Renal pelvis (tissue), 1 donor: ENCODE measurements at regions not wholly inside any gene's neighbourhood (a gene's known extent, or its start where the extent isn't known, plus 50 kb on each side); places are given as distances from the start of the nearest gene placed in this dataset.

ENCODE experiments used
- DNase-seq: peaks from one replicate; pipeline ENCODE4 v3.0.0-alpha.2; 2013

DNA sequence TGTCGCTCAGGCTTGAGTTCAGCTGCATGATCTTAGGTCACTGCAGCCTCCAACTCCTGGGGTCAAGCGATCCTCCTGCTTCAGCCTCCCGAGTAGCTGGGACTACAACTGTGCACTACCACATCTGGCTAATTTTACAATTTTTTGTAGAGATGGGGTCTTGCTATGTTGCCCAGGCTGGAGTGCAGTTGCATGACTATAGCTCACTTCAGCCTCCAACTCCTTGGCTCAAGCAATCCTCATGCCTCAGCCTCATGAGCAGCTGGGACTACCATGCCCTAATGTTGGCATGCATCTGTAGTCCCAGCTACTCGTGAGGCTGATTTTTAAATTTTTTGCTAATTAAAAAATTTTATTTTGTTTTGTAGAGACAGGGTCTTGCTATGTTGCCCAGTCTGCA lies 101.9 kb upstream of the NPTX2 start:
- no peak for DNase-seq

DNA sequence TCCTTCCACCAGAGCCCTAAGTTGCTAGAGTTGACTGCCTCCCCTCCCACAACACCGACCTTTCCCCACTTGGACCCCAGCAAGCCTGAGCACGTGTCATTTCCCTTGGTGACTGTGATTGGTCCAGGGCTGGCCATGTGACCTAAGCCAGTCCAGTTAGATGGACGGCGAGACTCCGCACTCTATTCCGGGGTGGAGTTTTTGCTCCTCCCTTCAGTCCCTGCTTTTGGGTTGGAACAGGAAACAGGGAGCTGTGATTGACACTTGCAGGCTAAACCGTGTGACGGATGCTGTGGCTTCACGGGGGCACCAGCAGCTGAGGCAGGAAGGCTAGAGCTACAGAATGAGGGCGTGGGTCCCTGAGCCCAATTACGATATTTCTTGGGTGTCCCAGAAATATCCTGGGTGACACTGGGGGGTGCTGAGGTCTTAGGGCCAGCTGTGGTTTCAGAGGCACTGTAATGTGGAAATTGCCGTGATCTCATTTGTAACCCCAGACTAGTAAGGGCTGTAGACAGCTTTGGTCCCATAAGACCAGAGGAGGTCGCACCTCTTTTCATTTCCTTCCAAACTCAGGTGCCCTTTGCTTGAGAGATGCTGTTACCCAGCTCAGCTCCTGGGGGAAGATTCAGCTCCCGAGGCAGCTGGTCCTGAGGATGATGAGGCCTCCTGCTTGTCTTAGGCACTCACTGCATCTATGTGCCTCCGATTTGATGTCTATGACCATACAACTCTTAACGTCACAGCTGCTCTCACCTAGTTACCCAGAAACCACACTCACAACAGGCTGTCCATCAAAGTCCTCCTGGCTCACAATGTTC lies 102.7 kb upstream of the NPTX2 start:
- DNase-seq, result no peak

DNA sequence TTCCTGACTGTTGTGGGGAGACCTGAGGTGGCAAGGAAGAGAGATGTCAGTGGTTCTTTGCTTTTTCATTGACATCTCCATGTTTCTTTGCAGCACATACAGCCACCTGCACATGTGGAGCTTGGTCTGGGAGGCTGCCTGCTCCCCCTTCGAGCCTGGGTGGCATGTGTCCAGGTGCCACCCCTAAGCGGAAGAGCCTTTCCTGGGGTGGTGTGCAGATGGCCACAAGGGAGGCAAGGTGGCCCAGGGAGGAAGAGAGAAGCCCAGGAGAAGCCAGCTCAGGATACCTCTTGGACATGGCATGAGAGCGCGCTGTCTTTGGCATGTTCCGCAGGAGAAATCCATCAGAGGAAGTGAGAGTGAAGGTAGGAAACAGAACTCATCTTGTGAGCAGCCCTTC lies 105.9 kb upstream of the NPTX2 start:
- DNase-seq, result no peak

DNA sequence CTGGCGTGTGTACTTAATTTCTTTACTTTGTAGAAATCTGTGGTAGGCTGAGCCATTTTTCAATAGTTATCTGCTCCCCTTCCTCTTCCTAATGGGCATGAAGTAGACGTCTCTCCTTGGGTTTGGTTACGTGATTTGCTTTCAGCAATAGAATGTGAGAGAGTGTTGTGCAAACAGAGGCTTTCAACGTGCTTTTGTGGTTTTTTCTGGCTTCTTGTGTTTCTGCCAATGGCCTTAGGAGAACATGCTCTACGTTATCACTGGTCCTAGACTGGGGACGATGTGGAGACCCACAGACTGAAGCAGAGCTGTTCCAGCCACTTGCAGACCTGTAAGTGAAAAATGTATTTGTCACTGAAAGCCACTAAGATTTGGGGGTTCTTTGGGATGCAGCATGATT lies 107.2 kb upstream of the NPTX2 start:
- DNase-seq, result no peak

DNA sequence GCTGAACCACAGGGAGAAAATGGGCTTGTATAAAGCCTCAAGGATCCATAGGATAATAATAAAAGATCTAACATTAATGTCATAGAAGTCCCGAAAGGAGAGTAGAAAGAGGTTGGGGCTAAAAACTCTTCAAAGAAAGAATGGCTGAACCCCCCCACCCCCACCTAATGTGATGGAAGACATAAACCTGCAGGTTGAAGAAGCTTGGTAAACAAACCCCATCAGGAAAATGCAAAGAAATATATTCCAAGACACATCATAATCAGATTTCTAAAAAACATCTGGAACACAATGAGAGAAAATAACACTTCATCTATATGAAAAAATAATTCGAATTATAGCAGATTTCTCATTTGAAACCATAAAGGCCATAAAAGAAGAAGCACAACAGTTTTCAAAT lies 105.6 kb upstream of the BAIAP2L1 start:
- DNase-seq, result no peak

DNA sequence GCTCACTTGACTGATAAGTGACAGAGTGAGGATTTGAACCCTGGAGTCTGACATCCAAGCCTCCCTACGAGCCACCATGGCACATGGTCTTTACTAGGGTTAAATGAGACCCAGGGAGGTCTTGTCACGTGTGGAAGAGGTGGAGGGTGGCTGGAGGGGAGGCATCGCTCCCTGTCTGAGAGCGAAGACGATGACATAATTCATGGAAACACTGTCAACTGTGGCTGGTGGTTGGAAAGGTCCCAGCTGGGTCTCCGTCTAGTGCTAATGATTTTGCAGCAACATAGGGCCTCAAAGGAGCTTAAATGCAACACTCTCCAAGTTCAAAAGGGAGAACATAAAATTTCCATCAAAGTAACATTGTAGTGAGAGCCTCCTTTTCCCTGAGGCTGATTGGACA lies 99.9 kb upstream of the BAIAP2L1 start:
- peak; percentile 9 for DNase-seq

DNA sequence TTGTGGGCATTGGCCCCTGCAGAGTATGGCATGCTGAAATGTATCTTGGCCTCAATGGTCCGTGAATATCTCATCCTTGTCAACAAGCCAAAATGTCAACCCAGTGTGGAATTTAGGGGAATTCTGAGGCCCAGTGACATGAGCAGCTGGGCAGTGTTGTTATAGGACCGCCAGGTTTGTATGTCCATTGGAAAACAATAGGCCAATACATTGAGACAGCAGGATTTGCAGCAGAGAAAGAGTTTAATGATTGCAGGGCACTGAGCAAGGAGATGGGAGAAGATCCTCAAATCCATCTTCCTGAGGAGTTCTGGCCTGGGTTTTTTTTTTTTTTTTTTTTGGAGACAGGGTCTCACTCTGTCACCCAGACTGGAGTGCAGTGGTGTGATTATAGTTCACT lies 95.7 kb upstream of the BAIAP2L1 start:
- DNase-seq, result no peak

DNA sequence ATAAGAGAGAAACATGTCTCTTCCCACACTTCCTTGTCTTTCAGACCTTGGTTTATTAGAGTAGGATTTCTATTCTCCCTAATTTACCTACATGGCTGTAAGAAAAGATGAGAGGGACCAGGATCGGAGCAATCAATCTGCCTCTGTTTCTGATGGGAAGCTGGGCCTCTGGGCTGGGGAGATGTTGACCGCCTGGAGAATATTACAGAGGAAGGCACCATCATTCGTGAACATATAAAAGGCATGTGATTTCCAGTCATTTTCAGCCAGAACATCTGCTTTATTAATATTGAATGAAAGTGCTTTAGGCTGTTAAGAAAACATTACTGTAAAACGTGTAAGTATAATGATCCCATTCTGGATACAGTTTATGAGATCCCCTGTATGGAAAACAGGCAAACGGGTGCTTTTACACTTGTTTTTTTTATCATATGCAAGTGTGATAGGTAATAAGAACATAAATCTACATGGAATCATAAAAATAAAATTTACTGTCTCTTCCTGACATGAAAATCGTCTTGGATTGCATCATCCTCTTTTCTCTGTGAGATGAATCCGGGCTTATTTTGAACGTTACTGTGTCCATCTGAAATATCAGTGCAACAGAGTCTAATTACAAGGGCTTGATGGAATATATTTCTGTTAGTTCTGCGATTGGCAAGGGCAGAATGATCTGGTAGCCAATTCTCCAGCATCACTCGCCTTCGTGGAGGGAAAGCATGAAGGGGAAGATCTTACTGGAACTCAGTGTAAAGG lies 94.5 kb upstream of the BAIAP2L1 start:
- no peak for DNase-seq

DNA sequence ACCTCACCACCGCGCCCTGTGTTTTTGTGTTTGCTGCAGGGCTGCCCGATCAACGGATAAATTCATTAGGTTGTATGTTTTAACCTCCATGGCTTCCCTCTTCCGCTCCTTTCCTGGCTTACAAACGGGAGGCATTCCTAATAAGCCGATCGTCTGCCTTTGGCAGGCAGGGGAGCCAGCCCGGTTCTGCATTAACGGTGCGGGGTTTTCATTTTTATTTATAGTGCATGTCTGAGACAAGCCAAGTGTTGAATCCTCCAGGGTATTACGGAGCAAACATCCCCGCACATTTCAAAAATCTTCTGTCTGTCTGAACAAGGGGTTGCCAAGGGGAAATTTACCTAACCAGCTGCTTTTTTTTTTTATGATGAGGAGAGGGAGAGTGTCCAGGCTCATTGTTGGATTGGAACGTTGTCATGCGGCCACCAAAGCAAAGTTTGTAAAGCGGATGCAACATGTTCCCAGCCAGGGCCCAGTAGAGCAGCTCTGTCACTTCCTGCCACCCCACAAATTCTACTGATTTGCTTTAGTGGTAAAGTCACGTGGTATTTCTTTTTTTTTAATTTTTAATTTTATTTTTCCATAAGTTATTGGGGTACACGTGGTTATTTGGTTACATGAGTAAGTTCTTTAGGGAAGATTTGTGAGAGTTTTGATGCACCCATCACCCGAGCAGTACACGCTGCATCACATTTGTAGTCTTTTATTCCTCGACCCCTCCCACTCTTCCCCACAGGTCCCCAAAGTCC lies 92.3 kb upstream of the BAIAP2L1 start:
- DNase-seq, result no peak

DNA sequence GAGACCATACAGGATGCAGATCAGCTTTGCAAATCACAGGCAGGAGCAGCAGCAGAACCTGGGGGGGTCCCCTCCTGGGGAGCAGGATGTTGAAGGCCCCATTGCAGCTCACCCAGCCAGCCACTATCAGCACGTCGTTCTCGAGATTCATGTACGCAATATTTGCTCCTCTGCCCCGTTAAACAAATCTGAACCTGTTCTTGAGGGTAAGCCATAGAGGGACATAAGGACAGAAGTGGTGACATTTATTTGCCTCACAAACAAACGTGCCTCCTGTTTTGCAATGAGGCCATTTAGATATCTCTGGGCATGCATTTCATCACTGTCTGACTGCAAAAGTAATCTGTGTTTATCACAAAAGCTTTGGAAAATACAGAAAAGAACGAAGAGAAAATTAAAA lies 87.3 kb upstream of the BAIAP2L1 start:
- no peak for DNase-seq

DNA sequence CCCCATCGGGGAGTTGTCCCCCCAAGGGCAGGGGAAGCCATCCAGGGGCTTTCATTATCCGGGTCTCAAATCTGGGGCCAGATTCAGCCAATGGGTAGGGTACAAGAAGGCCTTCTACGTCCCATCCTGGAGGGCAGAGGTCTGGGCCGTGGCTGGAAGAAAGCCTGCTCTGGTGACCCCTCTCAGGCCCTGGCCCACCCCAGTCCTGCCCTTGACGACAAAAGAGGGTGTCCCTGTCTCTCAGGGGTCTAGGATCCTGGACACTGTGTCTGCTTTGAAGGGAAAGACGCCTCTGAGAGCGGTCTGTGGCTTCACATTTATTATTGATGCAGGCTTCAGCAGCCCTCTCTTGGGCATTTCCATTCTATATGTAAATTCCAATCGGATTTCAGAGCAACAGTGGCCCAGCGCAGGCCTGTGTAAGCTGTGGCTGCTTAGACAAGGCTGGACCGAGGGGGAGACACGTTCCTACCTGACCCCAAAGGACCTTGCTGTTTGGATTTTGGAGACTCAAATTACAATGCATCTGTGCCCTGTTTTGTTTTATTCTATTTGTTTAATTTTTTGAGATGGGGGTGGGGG lies 83.2 kb upstream of the BAIAP2L1 start:
- DNase-seq, result no peak

DNA sequence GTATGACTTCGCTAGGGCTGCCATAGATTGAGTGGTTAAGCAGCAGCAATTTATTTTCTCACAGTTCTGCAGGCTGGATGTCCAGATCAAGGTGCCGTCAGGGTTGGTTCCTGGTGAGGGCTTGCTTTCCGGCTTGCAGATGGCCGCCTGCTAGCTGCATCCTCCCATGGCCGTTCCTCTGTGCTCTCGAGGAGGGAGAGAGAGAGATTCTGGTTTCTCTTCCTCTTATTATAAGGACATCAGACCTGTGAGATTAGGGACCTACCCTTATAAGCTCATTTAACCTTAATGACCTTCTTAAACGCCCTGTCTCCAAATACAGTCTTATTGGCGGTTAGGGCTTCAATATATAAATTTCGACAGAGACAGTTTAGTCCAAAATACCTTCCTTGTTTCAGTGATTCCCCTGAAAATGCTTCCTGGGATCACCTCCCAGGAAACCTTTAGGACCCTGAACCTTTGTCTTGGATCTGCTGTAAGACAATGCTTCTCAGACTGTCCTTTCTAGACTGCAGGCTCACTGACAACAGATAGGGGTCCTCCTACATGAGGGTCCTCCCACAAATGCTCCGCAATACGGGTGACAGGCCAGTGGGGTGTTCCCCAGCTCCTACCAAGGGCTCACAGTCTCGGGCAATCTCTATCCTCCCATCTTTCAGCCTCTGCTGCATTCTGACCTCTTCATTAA lies 82.5 kb upstream of the BAIAP2L1 start:
- no peak for DNase-seq

DNA sequence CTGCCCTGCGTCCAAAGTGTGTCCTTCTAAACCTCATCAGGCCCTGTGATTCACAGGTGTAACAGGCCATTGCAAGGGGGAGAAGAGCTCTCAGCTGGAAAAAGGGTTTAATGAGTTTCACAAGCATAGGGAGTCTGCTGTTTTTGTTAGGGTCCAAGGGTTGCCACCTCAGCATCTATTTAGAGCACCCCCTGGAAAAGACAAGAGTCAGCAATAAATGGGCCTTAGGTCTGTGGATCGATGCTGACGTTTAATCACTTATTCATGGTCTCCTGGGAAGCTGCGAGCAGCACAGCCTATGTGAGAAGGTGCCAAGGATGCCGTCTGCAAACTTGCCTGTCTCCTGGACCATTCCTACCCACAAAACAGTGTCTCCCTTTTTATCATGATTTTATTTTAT lies 78.4 kb upstream of the BAIAP2L1 start:
- no peak for DNase-seq

DNA sequence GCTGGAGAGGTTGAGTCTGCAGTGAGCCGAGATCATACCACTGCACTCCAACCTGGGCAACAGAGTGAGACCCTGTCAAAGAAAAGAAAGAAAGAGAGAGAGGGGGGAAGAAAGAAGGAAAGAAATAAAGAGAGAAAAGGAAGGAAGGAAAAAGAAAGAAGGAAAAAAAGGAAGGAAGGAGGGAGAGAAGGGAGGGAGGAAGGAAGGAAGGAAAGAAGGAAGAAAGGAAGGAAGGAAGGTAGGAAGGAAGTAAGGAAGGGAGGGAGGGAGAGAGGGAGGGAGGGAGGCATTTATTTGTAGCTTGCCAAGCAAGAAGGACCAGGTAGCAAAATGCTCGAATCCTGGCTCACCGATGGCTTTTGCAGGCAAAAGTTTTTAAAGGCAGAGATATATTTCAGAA lies 74.5 kb upstream of the BAIAP2L1 start:
- DNase-seq, result no peak

DNA sequence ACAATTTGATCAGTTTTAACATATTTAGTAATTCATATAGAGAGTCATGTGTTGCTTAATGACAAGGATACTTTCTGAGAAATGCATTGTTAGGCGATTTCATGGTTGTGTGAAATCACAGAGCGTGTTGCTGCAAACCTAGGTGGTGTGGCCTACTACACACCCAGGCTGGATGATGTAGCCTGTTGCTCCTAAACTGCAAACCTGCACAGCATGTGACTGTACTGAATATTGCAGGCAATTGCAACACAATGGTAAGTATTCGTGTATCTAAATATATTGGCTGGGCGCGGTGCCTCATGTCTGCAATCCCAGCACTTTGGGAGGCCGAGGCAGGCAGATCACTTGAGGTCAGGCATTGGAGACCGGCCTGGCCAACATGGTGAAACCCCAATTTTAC lies 73.7 kb upstream of the BAIAP2L1 start:
- DNase-seq, result no peak

DNA sequence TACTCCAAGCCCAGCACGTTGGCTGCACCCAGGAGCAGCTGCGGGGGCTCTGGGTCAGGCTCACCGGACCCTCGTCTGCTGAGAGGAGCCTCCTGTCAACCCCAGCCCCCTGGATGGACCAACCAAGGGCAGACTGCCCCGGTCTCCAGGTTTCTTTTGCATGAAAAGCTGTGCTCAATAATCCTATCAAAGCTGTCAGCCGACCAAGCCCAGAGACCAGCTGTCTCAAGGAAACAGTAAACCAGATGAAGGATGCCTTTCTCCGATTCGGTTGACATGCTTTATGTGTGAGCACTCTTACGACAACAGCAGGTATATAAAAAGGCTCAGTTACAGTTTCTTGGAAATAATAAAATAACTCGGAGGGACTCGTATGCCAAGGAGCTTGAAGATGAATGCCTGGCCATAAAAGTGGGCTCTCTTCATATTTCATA lies 71.6 kb upstream of the BAIAP2L1 start:
- peak; percentile 70 for DNase-seq

DNA sequence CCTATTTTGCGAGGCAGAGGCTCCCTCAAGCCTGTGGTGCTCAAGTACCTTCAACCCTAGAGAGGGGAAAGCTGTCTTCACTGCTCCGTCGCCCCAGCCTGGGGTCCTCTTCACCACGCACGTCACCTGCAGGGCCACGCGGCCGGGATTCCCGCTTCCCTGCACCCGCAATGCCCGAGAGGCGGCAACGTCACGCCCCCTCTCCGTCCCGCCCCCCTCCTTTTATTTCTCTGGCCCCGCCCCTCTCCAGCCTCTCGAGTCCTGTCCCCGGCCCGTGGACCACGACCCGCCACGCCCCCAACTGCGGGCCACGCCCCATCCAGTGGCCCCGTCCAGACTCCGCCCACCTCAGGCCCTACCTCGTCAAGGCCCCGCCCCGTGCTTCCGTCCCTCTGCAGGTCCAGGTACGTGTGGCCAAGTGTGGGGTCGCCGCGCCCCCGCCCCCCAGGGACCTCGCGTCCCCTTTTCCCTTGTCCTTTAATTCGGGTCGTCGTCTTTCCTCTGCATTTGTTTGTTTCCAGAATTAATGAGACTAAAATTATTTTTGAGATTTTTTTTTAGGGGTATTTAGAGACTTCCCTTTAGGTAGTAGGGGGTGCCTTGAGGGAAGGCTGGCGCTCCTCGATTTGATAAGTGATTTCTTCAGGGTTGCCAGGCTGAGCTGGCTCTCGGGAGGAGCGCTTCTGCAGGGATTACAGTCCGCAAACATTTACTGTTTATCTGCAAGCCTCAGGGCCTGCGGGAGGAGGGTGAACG lies 69.8 kb upstream of the BAIAP2L1 start:
- DNase-seq, result peak; percentile 33

DNA sequence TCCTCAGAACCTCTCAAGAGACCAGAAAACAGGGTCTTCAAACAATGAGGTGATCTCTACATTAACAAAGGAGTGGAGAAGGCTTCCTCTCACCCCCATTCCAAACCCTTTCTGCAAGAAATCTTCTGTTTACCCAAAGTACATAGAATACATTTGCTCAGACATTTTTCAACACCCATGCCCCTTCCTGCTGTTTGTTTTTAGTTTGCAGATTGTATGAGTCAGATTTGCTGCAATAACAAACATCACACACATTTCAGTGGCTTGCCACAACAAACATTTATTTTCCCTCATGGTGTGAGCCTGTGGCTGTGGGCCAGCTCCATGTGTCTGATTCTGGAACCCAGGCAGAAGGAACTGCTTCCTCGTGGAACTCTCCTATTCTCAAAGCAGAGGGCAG lies 68.2 kb upstream of the BAIAP2L1 start:
- DNase-seq, result no peak

DNA sequence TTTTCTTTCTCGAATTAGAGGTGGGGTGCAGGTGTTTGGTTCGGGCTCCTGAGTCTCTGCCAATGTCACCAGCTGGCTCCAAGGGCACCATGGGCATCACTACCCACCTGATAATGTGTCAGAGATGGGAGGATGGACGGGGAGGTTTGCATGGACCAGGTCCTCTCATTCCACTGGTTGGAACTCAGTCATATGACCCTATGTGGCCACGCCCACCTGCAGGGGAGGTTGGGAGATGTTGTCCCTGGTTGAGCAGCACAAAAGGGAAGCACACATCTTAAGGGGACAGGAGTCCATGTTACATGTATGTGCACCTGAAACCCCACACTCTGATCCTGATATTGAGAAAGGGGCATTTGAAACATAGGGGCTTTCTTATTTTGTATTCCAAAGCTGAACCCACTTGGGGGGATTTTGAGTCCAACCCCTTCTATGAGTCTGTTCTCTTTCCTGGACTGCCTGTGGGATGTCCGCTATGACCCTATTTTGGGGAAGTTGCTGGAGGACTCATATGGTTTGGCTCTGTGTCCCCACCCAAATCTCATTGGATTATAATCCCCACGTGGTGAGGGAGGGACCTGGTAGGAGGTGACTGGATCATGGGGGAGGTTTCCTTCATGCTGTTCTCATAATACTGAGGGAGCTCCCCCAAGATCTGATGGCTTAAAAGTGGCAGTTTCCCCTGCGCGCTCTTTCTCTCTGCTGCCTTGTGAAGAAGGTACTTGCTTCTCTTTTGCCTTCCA lies 66.9 kb upstream of the BAIAP2L1 start:
- no peak for DNase-seq

DNA sequence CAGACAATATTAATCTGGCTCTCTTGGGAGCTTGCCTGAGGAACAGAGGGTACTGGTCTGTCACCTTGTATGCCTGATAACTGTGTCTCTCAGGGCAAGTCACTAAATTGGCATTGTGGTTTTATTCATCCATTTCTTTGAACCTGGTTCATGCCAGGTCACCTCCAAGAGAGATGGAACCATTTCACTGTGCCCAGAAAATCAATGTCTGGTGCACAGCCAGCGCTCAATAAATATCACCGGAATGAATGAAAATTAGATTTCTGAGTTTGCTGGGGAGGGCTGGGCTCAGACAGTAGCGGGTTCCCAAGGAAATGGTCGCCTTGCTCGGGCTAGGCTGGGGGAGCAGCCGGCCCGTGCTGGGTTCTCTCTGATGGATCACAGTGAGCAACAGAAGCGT lies 64.1 kb upstream of the BAIAP2L1 start:
- DNase-seq, result no peak
